GM19397 (cell line): ENCODE measurements at regions not wholly inside any gene's neighbourhood (a gene's known extent, or its start where the extent isn't known, plus 50 kb on each side); places are given as distances from the start of the nearest gene placed in this dataset.
"Not testable (repeated sequence)": the region's sequence is repeated elsewhere in the genome, so short reads cannot be mapped to it uniquely, and the experiment has no call there.

ENCODE experiments used
- ATAC-seq: cut with Tn5 transposase; IDR thresholded peaks from one replicate; pipeline ENCODE4 v1.9.1; 2021; ENCODE audit warnings: mild to moderate bottlenecking, moderate library complexity; ENCODE audit not compliant: unreplicated experiment

GRCh38 chr7:98771519-98771918 lies 98.3 kb downstream of the TMEM130 start:
- ATAC-seq: no peak

- no peak for ATAC-seq
Measured at GRCh38 chr7:98771941-98772603, 97.7 kb downstream of the TMEM130 start.

DNA sequence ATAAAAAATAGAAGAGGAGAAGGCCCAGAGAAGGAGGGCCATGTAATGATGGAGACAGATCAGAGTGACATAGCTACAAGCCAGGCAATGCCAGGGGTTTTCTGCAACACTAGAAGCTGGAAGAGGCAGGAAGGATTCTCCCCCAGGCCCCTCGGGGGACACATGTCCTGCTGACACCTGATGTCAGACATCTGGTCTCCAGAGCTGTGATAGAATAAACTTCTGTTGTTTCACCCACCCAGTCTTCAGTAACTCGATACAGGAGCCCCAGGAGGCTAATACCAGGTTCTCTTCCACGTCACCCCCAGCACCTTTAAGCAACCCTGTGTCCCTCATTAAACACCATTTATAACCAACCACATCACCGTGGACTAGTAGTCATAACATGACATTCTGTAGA lies 94.9 kb downstream of the TMEM130 start:
- ATAC-seq: no peak

- ATAC-seq: no peak
Measured at GRCh38 chr7:98777051-98777450, 92.8 kb downstream of the TMEM130 start.

DNA sequence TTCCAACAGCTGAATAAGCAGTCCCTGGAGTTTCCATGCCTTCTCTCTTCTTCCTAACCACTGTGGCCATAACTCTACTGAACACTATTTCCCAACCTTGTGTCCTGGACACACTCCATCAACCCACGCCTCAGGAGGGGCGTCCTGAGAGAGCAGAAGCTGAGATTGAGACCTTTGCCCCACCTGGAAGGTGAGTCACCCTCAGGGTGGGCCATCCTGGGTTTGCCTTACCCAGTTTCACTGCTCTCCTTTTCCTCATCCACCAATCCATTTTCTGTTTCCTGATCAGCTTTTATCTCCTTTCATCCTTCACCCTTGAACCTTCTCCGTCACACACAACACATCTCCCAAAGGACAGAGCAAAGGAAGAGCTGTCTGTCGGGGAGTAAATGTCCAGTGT lies 91.4 kb downstream of the TMEM130 start:
- no peak for ATAC-seq

GRCh38 chr7:98779800-98780587 lies 89.8 kb downstream of the TMEM130 start:
- no peak for ATAC-seq

DNA sequence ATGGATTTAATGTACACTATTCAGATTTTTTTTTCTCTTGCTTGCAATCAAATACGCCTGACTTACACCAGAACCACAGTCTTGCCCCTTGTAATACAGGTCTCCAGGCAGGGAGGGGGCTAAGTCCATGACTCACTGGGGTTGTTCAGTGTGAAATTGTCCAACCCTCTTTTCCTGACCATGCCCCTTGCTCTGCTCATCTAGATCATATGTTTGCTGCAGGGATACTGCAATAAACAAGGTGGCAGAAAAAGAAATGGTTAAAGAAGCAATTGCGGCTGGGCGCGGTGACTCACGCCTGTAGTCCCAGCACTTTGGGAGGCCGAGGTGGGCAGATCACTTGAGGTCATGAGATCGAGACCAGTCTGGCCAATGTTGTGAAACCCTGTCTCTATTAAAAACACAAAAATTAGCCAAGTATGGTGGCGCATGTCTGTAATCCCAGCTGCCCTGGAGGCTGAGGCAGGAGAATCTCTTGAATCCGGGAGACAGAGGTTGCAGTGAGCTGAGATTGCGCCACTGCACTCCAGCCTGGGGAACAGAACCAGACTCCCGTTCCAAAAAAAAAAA lies 85.5 kb downstream of the TMEM130 start:
- no peak for ATAC-seq

- ATAC-seq: no peak
Measured at GRCh38 chr7:98785929-98786571, 83.8 kb downstream of the TMEM130 start.

GRCh38 chr7:98788966-98789365 lies 80.8 kb downstream of the TMEM130 start:
- no peak for ATAC-seq

GRCh38 chr7:98794453-98794852 lies 75.4 kb downstream of the TMEM130 start:
- not testable (repeated sequence) for ATAC-seq

DNA sequence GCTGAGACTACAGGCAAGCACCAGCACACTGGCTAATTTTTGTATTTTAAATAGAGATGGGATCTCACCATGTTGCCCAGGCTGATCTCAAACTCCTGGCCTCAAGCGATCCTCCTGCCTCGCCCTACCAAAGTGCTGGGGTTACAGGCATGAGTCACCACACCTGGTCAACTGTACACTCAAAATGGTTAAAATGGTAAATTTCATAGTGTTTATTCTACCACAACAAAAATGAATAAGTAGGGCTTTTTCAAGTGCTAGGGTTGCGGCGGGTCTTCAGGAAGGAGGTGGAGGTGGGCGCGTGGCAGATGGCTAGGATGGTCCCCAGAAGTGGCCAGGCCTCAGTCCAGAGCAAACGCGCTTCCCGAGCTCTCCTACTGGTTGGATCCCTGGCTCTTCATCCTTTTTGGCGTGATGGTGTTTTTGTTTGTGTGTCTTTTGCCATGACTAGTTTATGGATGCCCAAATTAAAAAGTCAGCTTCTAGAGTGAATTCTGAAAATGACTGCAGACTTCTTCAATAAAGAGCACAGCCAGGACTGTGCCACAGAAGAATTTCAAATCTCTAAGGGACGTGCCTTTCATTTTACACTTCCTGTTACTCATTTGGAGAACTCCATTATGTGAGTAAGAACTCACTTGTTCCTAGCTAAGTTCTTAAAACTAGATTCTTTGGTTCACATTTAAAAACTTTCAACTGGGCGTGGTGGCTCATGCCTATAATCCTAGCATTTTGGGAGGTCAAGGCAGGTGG lies 73.9 kb downstream of the TMEM130 start:
- ATAC-seq: peak; percentile 70
